GM23338 (cell line): ENCODE measurements at regions not wholly inside any gene's neighbourhood (a gene's known extent, or its start where the extent isn't known, plus 50 kb on each side); places are given as distances from the start of the nearest gene placed in this dataset.

Source experiments
- CTCF ChIP-seq, 2 experiments: fragments of 200-600 bp in 1 of 2; sonication (generic) in 1 of 2; conservative IDR thresholded peaks; 2 replicates each; pipeline versions ENCODE4 v1.5.1 to v1.6.1; 2016 to 2017; ENCODE audit warnings: antibody characterized with exemption in 2 of 2, low read depth in 2 of 2, mild to moderate bottlenecking in 2 of 2, moderate library complexity in 1 of 2
- EZH2phosphoT487 ChIP-seq: fragments of 200-600 bp; sonication (generic); IDR thresholded peaks from one replicate; pipeline ENCODE4 v1.8.1; 2018; ENCODE audit warnings: antibody characterized with exemption; ENCODE audit not compliant: unreplicated experiment
- ZNF462 ChIP-seq: fragments of 250-450 bp; sonication (Bioruptor Pico); IDR thresholded peaks from 2 replicates; pipeline ENCODE4 v1.5.0; 2020; ENCODE audit warnings: mild to moderate bottlenecking, moderate library complexity

- TF ChIP-seq CTCF (conservative IDR thresholded peaks at IDR 0.05; ENCODE audit: low read depth in 2 of 2) (no peak), EZH2phosphoT487 (no peak), ZNF462 (CRISPR knock-in tag) (no peak)
Observed at GRCh38 chr5:121009058-121009457, 545.0 kb downstream of the PRR16 start.
